ENCODE measurements at regions not wholly inside any gene's neighbourhood (a gene's known extent, or its start where the extent isn't known, plus 50 kb on each side); places are given as distances from the start of the nearest gene placed in this dataset.

- no peak for DNase-seq
Observed at GRCh38 chr14:83779266-83779665, 1750.7 kb upstream of the FLRT2 start.

DNA sequence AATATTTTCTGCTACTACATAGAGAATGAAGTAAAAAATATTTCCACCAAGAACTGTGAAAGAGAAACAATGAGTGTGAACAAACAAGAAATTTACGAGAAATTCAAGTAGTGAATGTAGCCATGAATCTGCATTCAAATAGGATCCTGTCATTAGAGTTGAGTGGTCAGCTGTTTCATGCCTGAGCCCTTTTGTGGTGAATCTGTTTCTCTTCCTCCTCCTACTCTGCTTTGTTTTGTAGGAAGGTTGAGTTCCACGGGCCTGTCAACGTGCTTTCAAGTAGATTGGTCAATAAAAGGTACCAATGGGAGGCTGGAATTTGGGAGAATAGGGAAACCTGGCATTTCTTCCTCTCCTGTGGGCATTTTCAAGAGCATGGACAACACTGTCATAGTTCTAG, 1749.6 kb upstream of the FLRT2 start:
- no peak for DNase-seq

GRCh38 chr14:83798421-83798820, 1731.5 kb upstream of the FLRT2 start:
- DNase-seq, result no peak

DNA sequence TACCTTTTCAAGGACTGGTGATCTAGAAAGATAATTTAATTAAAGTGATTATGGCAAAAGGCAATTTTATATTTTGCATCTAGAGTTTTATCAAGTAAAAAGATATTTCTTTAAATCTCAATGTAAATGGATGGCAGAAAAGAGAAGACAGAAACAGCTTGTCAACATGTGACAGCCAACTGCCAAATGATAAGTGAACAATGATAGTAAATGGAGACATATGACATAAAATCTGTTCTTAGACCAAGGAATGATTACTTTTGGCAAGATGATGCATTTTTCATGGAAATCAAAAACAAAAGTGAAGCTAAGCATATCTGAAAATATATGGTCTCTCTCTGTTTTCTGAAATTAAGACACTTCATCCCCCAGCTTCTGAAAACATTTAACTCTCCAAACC, 1730.7 kb upstream of the FLRT2 start:
- DNase-seq, result no peak

- DNase-seq, result no peak
Observed at GRCh38 chr14:83814896-83815295, 1715.0 kb upstream of the FLRT2 start.

GRCh38 chr14:83816761-83817160, 1713.2 kb upstream of the FLRT2 start:
- DNase-seq, result no peak

DNA sequence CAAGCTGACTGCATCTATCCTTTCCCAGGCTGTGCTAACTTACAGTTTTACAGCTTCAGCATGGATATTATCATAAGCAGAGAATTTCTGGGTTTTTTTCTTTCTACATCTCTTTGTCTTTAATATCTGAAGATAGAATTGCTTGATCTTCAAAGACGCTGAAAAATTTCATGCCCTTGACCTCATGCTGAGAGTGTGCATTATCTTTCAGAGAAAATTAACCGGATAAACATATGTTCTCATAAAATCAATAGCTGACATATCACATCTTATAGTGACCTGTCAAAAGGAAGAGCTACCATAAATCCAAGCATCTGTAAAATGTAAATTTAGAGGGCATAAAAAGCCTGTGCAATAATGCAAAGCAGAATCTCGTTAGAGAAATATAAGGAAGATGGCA, 1704.1 kb upstream of the FLRT2 start:
- no peak for DNase-seq

DNA sequence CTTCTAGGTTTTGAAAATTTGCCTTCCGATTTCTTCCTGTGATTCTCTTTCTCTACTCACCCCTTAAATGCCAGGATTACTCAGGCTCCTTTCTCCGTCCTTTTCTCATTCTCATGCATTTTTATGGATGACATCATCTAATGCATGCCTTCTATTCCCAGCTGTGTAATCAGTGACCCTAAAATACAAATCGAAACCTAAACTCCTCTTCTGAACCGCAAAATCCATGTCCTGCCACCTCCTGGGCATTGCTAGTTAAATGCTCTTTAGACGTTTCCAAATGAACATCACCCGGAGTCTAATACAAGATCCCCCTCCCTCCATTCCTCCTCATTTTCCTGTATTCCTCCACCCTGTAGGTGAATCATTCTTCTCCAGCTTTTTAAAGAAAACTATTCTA, 1703.1 kb upstream of the FLRT2 start:
- DNase-seq, result peak; percentile 44 to 48

DNA sequence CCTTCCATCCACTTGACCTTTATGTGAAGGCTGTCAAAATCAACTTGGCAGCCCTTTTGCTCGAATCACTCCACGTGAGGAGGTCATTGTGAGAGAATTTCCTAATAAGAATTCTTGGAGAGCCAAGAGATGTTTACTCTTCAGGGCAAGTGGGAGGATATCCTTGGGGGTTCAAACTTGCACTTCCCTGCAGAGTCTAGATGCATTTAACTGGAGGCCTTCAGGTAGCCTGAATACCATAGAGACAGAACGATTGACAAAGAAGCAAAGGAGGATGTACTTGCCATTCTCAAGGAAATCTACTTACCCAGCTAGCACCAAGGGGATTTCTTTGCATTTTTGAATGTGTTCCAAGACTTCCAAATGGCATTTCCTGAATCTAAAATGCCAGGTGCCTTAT, 1702.6 kb upstream of the FLRT2 start:
- DNase-seq, result no peak

GRCh38 chr14:83828406-83828805, 1701.5 kb upstream of the FLRT2 start:
- DNase-seq, result no peak

DNA sequence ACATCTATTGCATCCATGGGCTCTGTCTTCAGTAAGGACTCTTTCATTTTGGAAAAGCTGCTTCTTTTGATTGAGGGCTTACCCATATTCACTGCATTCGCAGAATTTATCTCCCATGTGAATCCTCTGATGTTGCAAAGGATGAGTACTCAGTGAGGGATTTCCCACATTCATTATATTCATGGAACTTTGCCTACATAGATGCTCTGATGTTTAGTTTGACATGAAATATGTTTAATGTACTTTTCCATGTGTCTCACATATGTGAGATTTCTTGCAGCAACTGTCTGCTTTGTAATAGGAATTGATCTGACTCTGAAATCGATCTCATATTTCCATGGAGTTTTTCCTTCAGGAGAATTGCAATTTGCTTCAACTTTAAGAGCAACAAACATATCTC, 1699.6 kb upstream of the FLRT2 start:
- DNase-seq, result no peak

- no peak for DNase-seq
Observed at GRCh38 chr14:83838226-83838625, 1691.7 kb upstream of the FLRT2 start.

DNA sequence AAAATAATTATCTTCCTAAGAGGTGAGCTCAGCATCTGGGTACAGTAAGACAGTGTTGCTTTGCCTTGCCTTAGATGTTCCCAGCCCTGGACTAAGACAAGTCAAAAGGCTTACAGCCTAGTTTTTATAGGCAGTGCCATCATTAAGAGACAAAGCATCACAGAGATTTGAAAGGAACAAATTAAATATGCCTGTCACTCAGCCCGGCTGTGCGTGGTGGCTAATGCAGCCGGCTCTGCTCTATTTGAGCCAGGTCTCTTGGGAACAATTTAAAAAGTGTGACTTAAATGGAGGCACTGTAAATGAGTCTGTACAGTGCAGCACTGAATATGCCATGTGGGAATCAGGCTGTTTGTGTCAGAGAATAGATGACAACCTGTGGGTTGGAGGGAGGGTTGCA, 1687.4 kb upstream of the FLRT2 start:
- no peak for DNase-seq

GRCh38 chr14:83847102-83847501, 1682.8 kb upstream of the FLRT2 start:
- DNase-seq, result no peak

DNA sequence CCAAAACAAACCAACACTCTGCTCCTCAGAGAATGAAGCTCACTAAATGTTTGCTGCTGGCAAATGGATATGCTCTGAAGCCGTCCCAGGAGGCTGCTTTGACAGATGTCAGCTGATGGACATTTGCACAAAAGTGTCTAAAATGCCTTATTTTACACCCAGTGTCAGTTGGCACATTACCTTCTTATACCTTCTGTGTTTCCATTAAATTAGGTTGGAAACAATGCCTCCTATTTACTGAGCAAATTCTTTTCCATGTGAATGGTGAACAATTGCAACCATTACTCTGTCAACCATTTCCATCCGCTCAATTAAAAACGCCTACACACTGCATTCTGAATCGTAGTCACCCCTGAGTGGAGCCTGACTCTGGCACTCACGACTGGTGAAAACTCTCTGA, 1679.9 kb upstream of the FLRT2 start:
- no peak for DNase-seq

DNA sequence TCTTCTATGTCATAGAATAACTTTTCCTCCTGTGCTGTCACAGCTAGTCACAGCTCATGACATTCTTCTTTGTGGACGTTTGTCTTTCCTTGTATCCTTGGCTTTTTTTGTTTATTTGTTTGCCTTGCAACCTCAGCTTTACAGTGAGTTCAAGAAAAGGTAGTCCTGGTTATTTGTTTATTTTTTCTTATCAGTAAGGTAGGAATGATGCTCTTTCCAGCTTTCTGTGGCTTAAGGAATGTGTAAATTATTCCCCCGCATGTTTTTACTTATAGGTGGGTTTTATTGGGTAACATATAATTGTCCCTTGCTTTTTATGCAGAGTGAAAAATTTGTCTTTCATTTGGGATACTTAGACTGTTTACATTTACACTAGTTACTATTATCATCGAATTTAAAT, 1673.6 kb upstream of the FLRT2 start:
- no peak for DNase-seq

- no peak for DNase-seq
Observed at GRCh38 chr14:83860631-83861155, 1669.3 kb upstream of the FLRT2 start.

DNA sequence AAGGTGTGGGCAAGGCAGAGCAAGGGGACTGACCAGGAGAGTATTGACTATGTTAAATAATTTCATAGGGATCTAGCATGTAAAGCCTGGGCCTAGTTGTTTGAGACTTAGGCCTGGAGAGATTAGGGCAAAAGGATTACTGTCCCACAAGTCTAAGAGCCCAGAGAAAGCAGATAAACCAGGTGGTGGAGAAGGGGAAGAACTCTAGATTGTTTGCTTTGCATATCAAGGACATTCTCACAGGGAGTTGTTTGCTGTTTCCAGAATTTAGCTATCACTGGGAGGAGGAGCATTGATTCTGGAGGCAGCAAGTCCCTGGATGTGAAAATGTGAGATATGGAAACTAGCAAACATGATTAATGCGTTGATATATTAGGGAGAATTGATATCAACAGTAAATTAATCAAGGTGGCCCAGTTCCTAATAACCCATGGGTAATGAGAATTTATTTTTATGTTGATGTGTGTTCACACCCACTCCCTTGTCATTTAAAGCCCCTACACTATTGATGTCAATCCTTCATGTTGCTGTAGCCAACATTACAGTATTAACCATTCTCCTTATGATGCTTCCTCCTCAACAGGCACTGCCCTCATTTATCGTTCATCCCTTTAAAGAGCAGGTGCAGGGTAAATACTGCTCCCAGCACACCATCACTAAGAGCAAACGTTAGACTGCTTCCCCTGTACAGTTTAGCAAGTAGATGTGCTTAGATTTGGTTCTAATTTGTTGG, 1666.7 kb upstream of the FLRT2 start:
- no peak for DNase-seq

DNA sequence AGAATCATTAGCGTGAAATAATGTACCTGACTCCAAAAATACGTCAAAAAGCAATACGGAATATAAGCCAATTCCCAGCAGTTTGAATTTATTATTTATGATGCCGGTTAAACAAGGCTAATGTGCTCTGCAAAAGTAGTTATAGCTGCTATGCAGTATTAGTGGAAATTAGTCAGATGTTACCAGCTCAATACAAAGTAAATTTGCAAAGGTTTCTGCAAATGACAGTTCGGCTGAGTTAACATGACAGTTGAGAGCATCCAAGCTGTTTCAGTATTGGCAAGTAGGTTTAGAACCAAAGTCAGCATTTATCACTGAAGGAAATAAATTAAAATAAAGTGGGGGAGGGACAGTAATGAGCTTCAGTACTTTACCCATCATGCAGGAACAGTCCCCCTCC, 1665.8 kb upstream of the FLRT2 start:
- no peak for DNase-seq

DNA sequence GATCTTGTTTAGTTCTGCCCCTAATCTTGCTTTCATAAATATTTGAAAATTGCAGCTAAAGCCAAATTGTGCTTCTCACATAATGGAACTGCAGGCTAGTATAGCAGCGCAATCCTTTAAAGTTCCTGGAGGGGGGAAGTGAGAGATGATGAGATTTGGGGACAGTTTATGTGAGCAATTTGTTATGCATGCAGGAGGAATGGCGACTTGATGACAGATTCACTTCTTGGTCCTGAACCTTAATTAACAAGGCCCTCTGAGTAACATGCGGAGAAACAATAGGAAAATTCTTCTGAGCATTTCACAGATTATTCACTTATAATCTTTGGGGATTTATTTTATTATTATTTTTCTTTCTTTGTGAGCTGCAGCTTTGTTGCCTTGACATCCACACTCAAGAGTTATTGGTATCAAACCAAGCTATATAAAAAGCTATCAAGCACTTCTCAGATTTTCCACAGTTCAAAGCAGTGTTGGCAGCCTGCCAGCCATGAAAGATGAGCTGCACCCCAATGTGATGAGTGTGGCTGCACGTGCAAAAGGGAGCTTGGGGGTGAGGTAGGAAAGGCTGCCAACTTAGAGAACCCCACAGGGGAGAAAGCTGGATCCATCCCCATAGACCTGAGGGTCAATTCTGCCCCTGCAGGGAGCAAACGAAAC, 1662.2 kb upstream of the FLRT2 start:
- no peak for DNase-seq

- DNase-seq, result no peak
Observed at GRCh38 chr14:83870546-83871270, 1659.2 kb upstream of the FLRT2 start.

DNA sequence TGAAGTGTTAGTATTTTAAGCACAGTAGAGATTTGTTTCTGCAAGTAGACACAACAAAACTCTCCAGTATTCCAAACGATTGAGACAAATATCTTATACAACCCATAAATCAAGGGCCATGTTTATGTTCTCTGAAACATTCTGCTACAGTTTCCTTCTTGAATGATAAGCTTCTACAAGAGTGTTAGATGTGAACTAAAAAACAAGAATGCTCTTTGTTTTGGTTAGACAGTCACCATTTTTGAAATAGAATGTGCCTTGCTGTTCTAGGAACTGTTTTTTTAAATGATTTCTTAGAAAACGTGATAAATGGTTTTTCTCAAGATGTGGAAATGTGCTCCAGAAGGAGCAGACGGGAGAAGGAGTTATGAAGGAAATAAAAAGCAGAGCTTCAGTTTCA, 1656.3 kb upstream of the FLRT2 start:
- DNase-seq, result no peak

DNA sequence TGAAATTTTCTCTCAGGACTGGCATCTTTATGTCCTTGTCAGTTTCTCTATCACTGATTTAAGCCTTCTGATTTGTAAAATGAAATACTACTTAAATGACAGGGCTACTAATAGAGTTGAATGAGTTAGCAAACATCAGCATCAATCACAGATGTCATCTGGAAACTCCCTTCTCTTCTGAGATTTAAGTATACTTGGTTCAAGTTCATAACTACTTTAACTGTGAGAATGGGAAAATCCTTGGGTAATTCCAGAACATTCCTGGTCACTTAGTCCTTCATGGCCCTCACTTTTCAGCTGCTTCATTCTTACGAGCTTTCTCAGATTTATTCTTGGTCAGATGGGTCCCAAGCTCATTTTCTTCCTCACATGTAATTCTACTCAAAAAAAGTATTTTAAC, 1655.3 kb upstream of the FLRT2 start:
- no peak for DNase-seq

DNA sequence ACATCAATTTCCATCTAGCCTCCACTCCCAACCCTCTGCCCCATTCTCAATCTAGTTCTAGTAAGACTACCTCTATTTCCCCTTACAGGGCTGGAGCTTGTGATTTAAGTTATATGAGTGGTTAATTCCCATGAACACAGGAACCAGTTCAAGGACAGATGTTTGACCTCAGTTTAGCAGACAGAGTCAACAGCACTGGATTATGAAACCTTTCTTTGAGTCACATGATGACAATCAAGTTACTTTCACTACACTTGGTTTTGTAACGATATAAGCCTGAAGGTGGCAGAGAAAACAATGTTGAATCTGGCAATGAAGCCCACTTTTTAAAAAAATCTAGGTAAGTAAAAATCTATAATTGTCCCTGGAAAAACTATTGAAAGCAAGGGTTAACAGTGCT, 1646.2 kb upstream of the FLRT2 start:
- no peak for DNase-seq

All from SHP77 (cell line).